HepG2 (cell line): ENCODE measurements at regions not wholly inside any gene's neighbourhood (a gene's known extent, or its start where the extent isn't known, plus 50 kb on each side); places are given as distances from the start of the nearest gene placed in this dataset.
A peak's percentile ranks its signal among the peaks of the same experiment; 100 is the strongest.

Experiments
- ARID5B ChIP-seq: IDR thresholded peaks from 2 replicates; pipeline ENCODE4 v1.4.0; 2020; ENCODE audit warnings: mild to moderate bottlenecking, missing genetic modification reagents
- HNF4A ChIP-seq: sonication (generic); formaldehyde crosslinking; IDR thresholded peaks from 2 replicates; pipeline ENCODE4 v1.4.0; 2020; ENCODE audit warnings: missing genetic modification reagents
- IKZF5 ChIP-seq: IDR thresholded peaks from 2 replicates; pipeline ENCODE4 v1.6.1; 2018; ENCODE audit warnings: missing genetic modification reagents, mild to moderate bottlenecking, missing compliant biosample characterization
- JARID2 ChIP-seq: sonication (generic); formaldehyde crosslinking; IDR thresholded peaks from 2 replicates; pipeline ENCODE4 v1.8.1; 2023; ENCODE audit warnings: missing genetic modification reagents, inconsistent platforms; ENCODE audit not compliant: insufficient replicate concordance
- MTA1 ChIP-seq: sonication (generic); formaldehyde crosslinking; IDR thresholded peaks from 2 replicates; pipeline ENCODE4 v1.4.0; 2020; ENCODE audit warnings: missing genetic modification reagents, mild to moderate bottlenecking, borderline replicate concordance
- STAT5B ChIP-seq: sonication (generic); formaldehyde crosslinking; IDR thresholded peaks from 2 replicates; pipeline ENCODE4 v1.4.0; 2020; ENCODE audit warnings: missing genetic modification reagents
- TCF7L2 ChIP-seq: IDR thresholded peaks from 2 replicates; pipeline ENCODE4 v1.6.1; 2011; ENCODE audit warnings: mild to moderate bottlenecking, low read depth, low read length, moderate library complexity
- TFDP2 ChIP-seq: sonication (generic); formaldehyde crosslinking; IDR thresholded peaks from 2 replicates; pipeline ENCODE4 v1.4.0; 2020; ENCODE audit warnings: missing genetic modification reagents
- ZBTB33 ChIP-seq: sonication (generic); formaldehyde crosslinking; IDR thresholded peaks from 2 replicates; pipeline ENCODE4 v1.4.0; 2020; ENCODE audit warnings: missing genetic modification reagents
- ZBTB49 ChIP-seq: sonication (generic); formaldehyde crosslinking; IDR thresholded peaks from 2 replicates; pipeline ENCODE4 v1.4.0; 2020; ENCODE audit warnings: missing genetic modification reagents, borderline replicate concordance
- ZFYVE20 ChIP-seq: sonication (generic); formaldehyde crosslinking; IDR thresholded peaks from 2 replicates; pipeline ENCODE4 v1.8.0; 2023; ENCODE audit warnings: low read depth, mild to moderate bottlenecking, moderate library complexity, missing genetic modification reagents, borderline replicate concordance
- ZNF281 ChIP-seq: sonication (generic); formaldehyde crosslinking; IDR thresholded peaks from 2 replicates; pipeline ENCODE4 v1.4.0; 2020; ENCODE audit warnings: missing genetic modification reagents, borderline replicate concordance
- ZNF550 ChIP-seq: sonication (generic); formaldehyde crosslinking; IDR thresholded peaks from 2 replicates; pipeline ENCODE4 v1.4.0; 2020; ENCODE audit warnings: mild to moderate bottlenecking, missing genetic modification reagents, borderline replicate concordance
- ZNF850 ChIP-seq: sonication (generic); formaldehyde crosslinking; conservative IDR thresholded peaks from 2 replicates; pipeline ENCODE4 v1.9.0; 2021; ENCODE audit warnings: mild to moderate bottlenecking, missing genetic modification reagents

- TF ChIP-seq ZNF850 (CRISPR knock-in tag): no peak
- no peak for TF ChIP-seq TCF7L2
- no peak; the same call in 1 of the 2 replicates for TF ChIP-seq STAT5B
- TF ChIP-seq MTA1 (CRISPR knock-in tag): peak; percentile 96
- TF ChIP-seq ZNF281 (CRISPR knock-in tag): peak; percentile 78; the same call in 1 of the 2 replicates
- TF ChIP-seq HNF4A: peak; percentile 86
- 0 out of 2 replicates have a peak, but pooled peaks have one; percentile 59 for TF ChIP-seq ZBTB49 (CRISPR knock-in tag)
- peak; percentile 96 for TF ChIP-seq ARID5B (CRISPR knock-in tag)
- TF ChIP-seq IKZF5: peak; percentile 97
- TF ChIP-seq ZFYVE20 (CRISPR knock-in tag): no peak
- peak; percentile 50; the same call in 1 of the 2 replicates for TF ChIP-seq TFDP2 (CRISPR knock-in tag)
- TF ChIP-seq ZNF550 (CRISPR knock-in tag): no peak; the same call in 1 of the 2 replicates
- TF ChIP-seq JARID2 (CRISPR knock-in tag): peak; percentile 72
- TF ChIP-seq ZBTB33 (CRISPR knock-in tag): peak; percentile 87
Measured at GRCh38 chr9:91036826-91037510, 235.3 kb downstream of the SYK start (continued).
